Smooth muscle cell (in vitro differentiated cells): ENCODE measurements at regions not wholly inside any gene's neighbourhood (a gene's known extent, or its start where the extent isn't known, plus 50 kb on each side); places are given as distances from the start of the nearest gene placed in this dataset.

Source experiments
- DNase-seq: peaks from one replicate; lab custom pipeline; 2025; ENCODE audit not compliant: unreplicated experiment; lab: John Stamatoyannopoulos, UW
- H2AFZ ChIP-seq: fragments of 200-600 bp; sonication (generic); 2 replicates; pipeline ENCODE4 v1.6.0; 2016; ENCODE audit warnings: antibody characterized with exemption, low read depth, mild to moderate bottlenecking
- H3F3A ChIP-seq: fragments of 200-600 bp; sonication (generic); 2 replicates; pipeline ENCODE4 v1.6.0; 2017; ENCODE audit warnings: antibody characterized with exemption, low read depth
- H3K27ac ChIP-seq: fragments of 200-600 bp; sonication (generic); 2 replicates; pipeline ENCODE4 v1.5.1; 2016; ENCODE audit warnings: low read depth, mild to moderate bottlenecking
- H3K27me3 ChIP-seq: fragments of 200-600 bp; sonication (generic); 2 replicates; pipeline ENCODE4 v1.6.1; 2016; ENCODE audit warnings: low read depth, mild to moderate bottlenecking
- H3K36me3 ChIP-seq: fragments of 200-600 bp; sonication (generic); 2 replicates; pipeline ENCODE4 v1.5.1; 2016; ENCODE audit warnings: low read depth
- H3K4me1 ChIP-seq: fragments of 200-600 bp; sonication (generic); 2 replicates; pipeline ENCODE4 v1.5.1; 2016; ENCODE audit warnings: low read depth
- H3K4me2 ChIP-seq: fragments of 200-600 bp; sonication (generic); 2 replicates; pipeline ENCODE4 v1.6.0; 2016; ENCODE audit warnings: mild to moderate bottlenecking
- H3K4me3 ChIP-seq: fragments of 200-600 bp; sonication (generic); 2 replicates; pipeline ENCODE4 v1.5.1; 2016; ENCODE audit warnings: mild to moderate bottlenecking
- H3K79me2 ChIP-seq: fragments of 200-600 bp; sonication (generic); 2 replicates; pipeline ENCODE4 v1.6.0; 2016; ENCODE audit warnings: low read depth, mild to moderate bottlenecking
- H3K9ac ChIP-seq: fragments of 200-600 bp; sonication (generic); 2 replicates; pipeline ENCODE4 v1.6.0; 2016; ENCODE audit warnings: low read depth
- H3K9me3 ChIP-seq: fragments of 200-600 bp; sonication (generic); replicated peaks from 2 replicates; pipeline ENCODE4 v1.5.1; 2016; ENCODE audit warnings: low read depth
- H4K20me1 ChIP-seq: fragments of 200-600 bp; sonication (generic); 2 replicates; pipeline ENCODE4 v1.6.0; 2016; ENCODE audit warnings: low read depth
- WGBS: methylation state at CpG from one replicate; pipeline ENCODE4 v1.1.7; 2016; ENCODE audit warnings: low lambda C conversion rate; 5-methylcytosine and 5-hydroxymethylcytosine counted together
- TF ChIP-seq, protein P1 (sequence below): fragments of 200-600 bp; sonication (generic); IDR thresholded peaks from 2 replicates; pipeline ENCODE4 v1.5.1; 2017; ENCODE audit warnings: borderline replicate concordance, mild to moderate bottlenecking, antibody characterized with exemption; ENCODE audit not compliant: insufficient read depth, poor library complexity, severe bottlenecking

DNA sequence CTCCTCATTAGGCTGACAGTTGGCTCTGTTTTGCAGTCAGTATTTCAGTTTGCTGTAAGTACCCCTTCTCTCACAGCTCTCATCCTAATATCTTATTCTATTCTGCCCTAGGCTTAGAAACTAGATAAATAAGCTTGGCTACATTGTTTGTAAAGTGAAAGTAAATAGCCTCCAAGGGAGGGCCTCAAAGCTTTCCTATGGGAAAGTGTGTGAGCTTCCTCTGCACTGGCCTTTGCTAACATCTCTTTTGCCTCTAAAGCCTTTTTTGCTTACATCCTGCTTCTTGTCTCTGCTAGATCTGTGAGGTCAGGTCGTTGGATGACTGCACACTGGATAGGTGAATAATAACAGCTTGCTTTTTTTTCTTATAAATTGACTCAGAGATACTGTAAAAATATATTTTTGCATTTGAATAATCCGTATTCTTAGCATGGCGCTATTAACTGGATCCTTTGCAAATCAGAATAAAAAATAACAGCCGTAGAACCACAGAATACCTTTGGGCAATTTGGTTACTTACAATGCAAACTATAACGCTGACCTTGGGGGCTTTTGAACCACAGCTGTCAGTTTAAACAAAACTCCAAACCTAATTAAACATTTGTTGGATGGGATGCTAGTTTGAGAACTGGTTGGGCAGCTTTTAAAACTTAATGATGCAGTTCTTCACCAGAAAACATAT, 55.1 kb downstream of the TTC6 start:
- Histone ChIP-seq H3K4me1 (peaks cover 6% of the 10 kb centered on the region), H3K36me3 (no peaks in the 10 kb centered on the region), H3F3A (no peaks in the 10 kb centered on the region), H3K27ac (no peak overlapping the region), H3K4me2 (no peak overlapping the region), H3K27me3 (peaks cover 3% of the 10 kb centered on the region), H3K79me2 (no peaks in the 10 kb centered on the region), H3K4me3 (no peak overlapping the region), H4K20me1 (no peaks in the 10 kb centered on the region), H3K9ac (no peak overlapping the region), H3K9me3 (no peaks in the 10 kb centered on the region), H2AFZ (no peak overlapping the region)
- TF ChIP-seq, protein P1, sequence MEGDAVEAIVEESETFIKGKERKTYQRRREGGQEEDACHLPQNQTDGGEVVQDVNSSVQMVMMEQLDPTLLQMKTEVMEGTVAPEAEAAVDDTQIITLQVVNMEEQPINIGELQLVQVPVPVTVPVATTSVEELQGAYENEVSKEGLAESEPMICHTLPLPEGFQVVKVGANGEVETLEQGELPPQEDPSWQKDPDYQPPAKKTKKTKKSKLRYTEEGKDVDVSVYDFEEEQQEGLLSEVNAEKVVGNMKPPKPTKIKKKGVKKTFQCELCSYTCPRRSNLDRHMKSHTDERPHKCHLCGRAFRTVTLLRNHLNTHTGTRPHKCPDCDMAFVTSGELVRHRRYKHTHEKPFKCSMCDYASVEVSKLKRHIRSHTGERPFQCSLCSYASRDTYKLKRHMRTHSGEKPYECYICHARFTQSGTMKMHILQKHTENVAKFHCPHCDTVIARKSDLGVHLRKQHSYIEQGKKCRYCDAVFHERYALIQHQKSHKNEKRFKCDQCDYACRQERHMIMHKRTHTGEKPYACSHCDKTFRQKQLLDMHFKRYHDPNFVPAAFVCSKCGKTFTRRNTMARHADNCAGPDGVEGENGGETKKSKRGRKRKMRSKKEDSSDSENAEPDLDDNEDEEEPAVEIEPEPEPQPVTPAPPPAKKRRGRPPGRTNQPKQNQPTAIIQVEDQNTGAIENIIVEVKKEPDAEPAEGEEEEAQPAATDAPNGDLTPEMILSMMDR: no peak
- 69% methylated on average over 5 of the region's 5 CpGs for WGBS
- no peak for DNase-seq

DNA sequence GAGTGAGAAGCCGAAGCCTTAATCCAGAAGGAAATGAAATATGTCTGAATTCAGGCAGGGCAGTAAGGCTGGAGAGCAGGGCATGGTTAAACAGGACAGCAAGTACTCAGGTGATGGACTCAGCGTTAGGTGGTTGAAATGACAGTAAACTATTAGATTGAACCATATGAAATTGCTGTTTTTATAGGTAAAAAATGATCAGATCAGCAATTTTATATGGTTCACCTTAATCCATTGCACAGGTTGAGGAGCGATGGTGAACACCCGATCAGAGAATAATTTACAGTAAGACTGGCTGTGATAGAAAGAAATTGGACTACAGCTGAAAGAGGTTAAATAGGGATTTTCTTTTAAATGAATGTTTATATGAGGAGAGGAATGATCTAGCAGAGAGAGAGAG, 56.6 kb downstream of the TTC6 start:
- H3K27me3 ChIP-seq: peaks cover 1% of the 10 kb centered on the region
- H3K27ac ChIP-seq: no peak overlapping the region
- H3K36me3 ChIP-seq: no peaks in the 10 kb centered on the region
- H3K9ac ChIP-seq: no peak overlapping the region
- H3K79me2 ChIP-seq: no peaks in the 10 kb centered on the region
- no peaks in the 10 kb centered on the region for H4K20me1 ChIP-seq
- no peak overlapping the region for H2AFZ ChIP-seq
- no peak overlapping the region for H3K4me3 ChIP-seq
- TF ChIP-seq, protein P1: no peak
- no peaks in the 10 kb centered on the region for H3K9me3 ChIP-seq
- no peaks in the 10 kb centered on the region for H3F3A ChIP-seq
- 94% methylated on average over 4 of the region's 4 CpGs for WGBS
- H3K4me1 ChIP-seq: peaks cover 6% of the 10 kb centered on the region
- no peak for DNase-seq
- no peak overlapping the region for H3K4me2 ChIP-seq

DNA sequence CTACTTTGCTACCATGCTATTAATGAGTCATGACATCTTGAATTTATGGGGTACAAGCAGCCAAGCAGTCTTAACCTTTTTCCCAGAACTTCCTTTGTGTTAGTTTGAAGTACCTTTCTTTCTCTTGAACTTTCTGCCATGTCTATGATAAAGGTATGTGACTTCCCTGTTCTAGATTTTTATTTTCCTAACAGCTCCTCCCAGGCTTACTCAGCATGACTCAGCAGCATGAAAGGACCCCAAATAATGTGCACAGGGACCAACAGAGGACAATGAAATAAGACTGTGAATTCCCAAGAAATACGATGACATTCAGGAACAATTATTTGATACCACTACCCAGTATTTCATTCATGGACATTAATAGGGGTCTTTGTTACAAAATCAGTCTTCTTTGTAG, 60.0 kb downstream of the TTC6 start:
- 97% methylated on average over 1 of the region's 1 CpG for WGBS
- H2AFZ ChIP-seq: no peak overlapping the region

More for the DNA sequence above, 60.0 kb downstream of the TTC6 start:
- no peaks in the 10 kb centered on the region for H3K9me3 ChIP-seq
- H3K36me3 ChIP-seq: no peaks in the 10 kb centered on the region
- H3K9ac ChIP-seq: no peak overlapping the region
- TF ChIP-seq, protein P1: no peak
- H3K4me3 ChIP-seq: no peak overlapping the region
- H4K20me1 ChIP-seq: no peaks in the 10 kb centered on the region
- no peak overlapping the region for H3K27ac ChIP-seq
- no peaks in the 10 kb centered on the region for H3K27me3 ChIP-seq
- H3K4me2 ChIP-seq: no peak overlapping the region
- no peak for DNase-seq
- H3F3A ChIP-seq: no peaks in the 10 kb centered on the region
- H3K79me2 ChIP-seq: no peaks in the 10 kb centered on the region
- H3K4me1 ChIP-seq: peaks cover 6% of the 10 kb centered on the region
